Activated B cell treated with CpG ODN at 0.5 μM for 24 hours (primary cell): ENCODE measurements at regions not wholly inside any gene's neighbourhood (a gene's known extent, or its start where the extent isn't known, plus 50 kb on each side); places are given as distances from the start of the nearest gene placed in this dataset.

Experiments
- ATAC-seq: fragments of 200-7000 bp; cut with Tn5 transposase; one replicate; pipeline ENCODE4 v1.10.0; 2021; ENCODE audit warnings: low read depth, mild to moderate bottlenecking, moderate library complexity
- CTCF ChIA-PET: fragments of 350-600 bp; sonication (Branson Sonifier 250); formaldehyde crosslinking; loops from one replicate; lab custom pipeline; 2021; ENCODE audit warnings: antibody characterized with exemption; lab: Charles Lee
- POLR2A ChIA-PET: fragments of 350-600 bp; sonication (Branson Sonifier 250); formaldehyde crosslinking; loops from one replicate; lab custom pipeline; 2021; ENCODE audit warnings: antibody characterized with exemption; lab: Charles Lee
- DNase-seq: peaks from one replicate; pipeline ENCODE4 v3.0.0; 2022
- H3K27ac Mint-ChIP-seq: one replicate; pipeline ENCODE4 v1.8.0; 2020; ENCODE audit warnings: mixed read lengths
- H3K27me3 Mint-ChIP-seq: one replicate; pipeline ENCODE4 v1.8.0; 2021; ENCODE audit warnings: mixed read lengths
- H3K36me3 Mint-ChIP-seq: one replicate; pipeline ENCODE4 v1.8.0; 2021; ENCODE audit warnings: low read depth, mixed read lengths
- H3K4me1 Mint-ChIP-seq: one replicate; pipeline ENCODE4 v1.8.0; 2021; ENCODE audit warnings: mixed read lengths
- H3K4me3 Mint-ChIP-seq: one replicate; pipeline ENCODE4 v1.8.0; 2020; ENCODE audit warnings: mild to moderate bottlenecking, mixed read lengths
- H3K9me3 Mint-ChIP-seq: one replicate; pipeline ENCODE4 v1.8.0; 2020; ENCODE audit warnings: mixed read lengths
- intact Hi-C: fragments of 100-400 bp; cut with micrococcal nuclease; formaldehyde crosslinking; loops from one replicate; pipeline ENCODE4 v1.15.1; 2024
- TF ChIP-seq, protein P1 (sequence below): fragments of 200-600 bp; IDR thresholded peaks from one replicate; pipeline ENCODE4 v1.8.0; 2022; ENCODE audit warnings: antibody characterized with exemption, mild to moderate bottlenecking

DNA sequence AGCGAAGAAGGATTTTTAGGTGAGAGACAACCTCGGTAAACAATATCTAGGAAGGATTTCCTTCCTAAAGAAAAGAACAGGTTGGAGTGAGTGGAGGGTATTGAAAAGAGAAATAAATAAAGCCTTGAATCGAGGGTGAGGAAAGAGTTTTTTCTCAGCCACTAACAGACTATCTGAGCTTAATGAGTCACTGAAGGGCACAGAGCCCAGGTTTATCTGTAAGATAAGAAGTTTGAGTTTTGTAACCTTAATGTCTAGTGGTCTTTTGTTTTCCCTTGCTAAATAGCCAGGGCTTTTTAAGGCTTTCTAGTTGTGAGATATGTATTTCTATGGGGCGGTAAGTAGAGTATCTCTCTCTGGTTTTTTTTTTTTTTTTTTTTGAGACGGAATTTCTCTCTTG, 394.5 kb upstream of the KIRREL3 start:
- no peak overlapping the region for H3K4me3 Mint-ChIP-seq
- ChIA-PET POLR2A (no interaction called here), CTCF (no interaction called here)
- TF ChIP-seq, protein P1, sequence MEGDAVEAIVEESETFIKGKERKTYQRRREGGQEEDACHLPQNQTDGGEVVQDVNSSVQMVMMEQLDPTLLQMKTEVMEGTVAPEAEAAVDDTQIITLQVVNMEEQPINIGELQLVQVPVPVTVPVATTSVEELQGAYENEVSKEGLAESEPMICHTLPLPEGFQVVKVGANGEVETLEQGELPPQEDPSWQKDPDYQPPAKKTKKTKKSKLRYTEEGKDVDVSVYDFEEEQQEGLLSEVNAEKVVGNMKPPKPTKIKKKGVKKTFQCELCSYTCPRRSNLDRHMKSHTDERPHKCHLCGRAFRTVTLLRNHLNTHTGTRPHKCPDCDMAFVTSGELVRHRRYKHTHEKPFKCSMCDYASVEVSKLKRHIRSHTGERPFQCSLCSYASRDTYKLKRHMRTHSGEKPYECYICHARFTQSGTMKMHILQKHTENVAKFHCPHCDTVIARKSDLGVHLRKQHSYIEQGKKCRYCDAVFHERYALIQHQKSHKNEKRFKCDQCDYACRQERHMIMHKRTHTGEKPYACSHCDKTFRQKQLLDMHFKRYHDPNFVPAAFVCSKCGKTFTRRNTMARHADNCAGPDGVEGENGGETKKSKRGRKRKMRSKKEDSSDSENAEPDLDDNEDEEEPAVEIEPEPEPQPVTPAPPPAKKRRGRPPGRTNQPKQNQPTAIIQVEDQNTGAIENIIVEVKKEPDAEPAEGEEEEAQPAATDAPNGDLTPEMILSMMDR: no peak
- H3K27ac Mint-ChIP-seq: no peak overlapping the region
- no peaks in the 10 kb centered on the region for H3K36me3 Mint-ChIP-seq
- H3K27me3 Mint-ChIP-seq: peaks cover 3% of the 10 kb centered on the region
- ATAC-seq: no peak
- intact Hi-C loops: no loop called here
- peaks cover 2% of the 10 kb centered on the region for H3K9me3 Mint-ChIP-seq
- no peak for DNase-seq
- H3K4me1 Mint-ChIP-seq: no peaks in the 10 kb centered on the region

DNA sequence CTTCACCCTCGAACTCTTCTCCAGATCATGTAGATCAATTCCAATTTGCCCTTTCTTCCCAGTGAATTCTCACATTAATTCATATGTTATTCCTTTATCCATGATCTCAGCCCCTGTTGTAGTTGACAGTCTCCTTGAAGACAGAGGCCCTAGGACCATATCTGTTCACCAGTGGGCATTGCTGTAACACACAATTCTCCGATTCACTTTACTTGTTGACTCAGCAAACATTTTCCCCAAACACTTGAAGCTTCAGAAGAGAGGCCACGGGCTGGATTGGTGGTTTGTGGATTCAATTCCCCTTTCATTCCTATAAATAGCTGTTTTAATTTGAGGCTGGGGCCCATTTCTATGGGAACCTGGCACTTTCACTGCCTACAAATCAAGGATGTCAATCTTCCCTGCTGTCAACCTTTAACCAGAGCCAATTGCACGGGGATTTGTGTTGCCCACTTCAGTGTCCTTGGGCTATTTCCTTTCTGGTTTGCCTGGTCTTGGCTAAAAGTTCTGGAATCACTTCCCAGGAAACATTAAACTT, 393.0 kb upstream of the KIRREL3 start:
- TF ChIP-seq, protein P1: no peak
- no peak for ATAC-seq
- CTCF ChIA-PET: no interaction called here
- DNase-seq: no peak
- no peak overlapping the region for H3K27ac Mint-ChIP-seq
- H3K4me1 Mint-ChIP-seq: no peaks in the 10 kb centered on the region
- H3K27me3 Mint-ChIP-seq: peaks cover 3% of the 10 kb centered on the region
- no peaks in the 10 kb centered on the region for H3K36me3 Mint-ChIP-seq
- intact Hi-C loops: no loop called here
- POLR2A ChIA-PET: no interaction called here
- H3K4me3 Mint-ChIP-seq: no peak overlapping the region
- peaks cover 2% of the 10 kb centered on the region for H3K9me3 Mint-ChIP-seq

DNA sequence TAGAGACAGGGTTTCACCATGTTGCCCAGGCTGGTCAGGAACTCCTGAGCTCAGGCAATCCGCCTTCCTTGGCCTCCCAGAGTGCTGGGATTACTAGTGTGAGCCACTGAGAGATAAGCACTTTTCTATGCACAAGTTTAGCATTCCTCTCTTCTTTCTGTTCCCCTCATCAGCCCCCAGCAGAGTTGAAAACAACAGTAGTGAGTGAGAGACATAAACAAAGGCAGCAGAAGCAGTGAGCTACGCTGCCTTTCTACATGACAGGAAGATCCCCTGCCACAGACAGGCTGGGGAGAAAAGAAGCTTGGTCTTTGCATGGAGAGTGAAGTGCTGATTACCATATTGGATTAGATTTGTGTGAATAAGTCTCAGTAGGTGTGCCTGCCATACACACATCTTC, 392.0 kb upstream of the KIRREL3 start:
- Mint-ChIP-seq H3K27me3 (peaks cover 3% of the 10 kb centered on the region), H3K4me3 (no peak overlapping the region), H3K4me1 (no peaks in the 10 kb centered on the region), H3K36me3 (no peaks in the 10 kb centered on the region), H3K27ac (no peak overlapping the region), H3K9me3 (no peaks in the 10 kb centered on the region)
- DNase-seq: no peak
- ATAC-seq: no peak
- ChIA-PET POLR2A (no interaction called here), CTCF (no interaction called here)
- intact Hi-C loops: no loop called here
- TF ChIP-seq, protein P1: no peak

DNA sequence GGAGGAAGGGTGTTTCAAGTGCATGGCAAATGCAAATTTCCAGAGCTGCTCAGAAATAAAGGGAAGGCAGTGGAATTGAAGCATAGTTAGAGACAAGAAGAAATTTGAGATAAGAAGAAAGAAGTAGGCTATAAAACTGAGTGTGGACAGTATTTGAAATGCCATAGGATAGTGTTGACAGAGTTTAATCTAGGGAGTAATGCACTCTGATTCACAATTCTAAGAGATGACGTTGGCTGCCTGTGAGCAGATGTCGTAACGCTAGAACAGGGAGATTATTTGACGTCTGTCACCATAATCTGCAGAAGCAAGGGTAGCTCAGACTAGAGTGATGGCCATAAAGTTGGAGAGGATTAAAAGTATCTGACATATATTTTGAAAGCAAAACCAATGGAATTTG, 389.9 kb upstream of the KIRREL3 start:
- no peaks in the 10 kb centered on the region for H3K4me1 Mint-ChIP-seq

DNA sequence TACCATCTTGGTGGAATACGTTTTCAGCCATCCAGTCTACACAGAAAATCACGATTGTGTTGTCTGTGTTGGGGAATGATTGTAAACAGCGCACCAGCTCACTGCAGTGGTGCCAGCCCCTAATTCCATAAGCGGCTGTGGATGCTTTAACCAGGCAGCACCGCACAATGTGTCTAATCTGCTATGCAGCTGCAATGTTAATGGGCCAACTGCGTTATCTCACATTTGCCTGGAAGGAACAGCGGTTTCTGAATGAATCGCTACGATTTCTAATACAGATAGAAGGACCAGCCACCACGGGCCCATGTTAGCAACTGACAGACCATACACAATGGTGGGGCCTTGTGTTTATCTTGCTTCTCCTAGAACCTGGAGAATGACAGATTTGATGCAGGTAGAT, 384.5 kb upstream of the KIRREL3 start:
- no peak overlapping the region for H3K27ac Mint-ChIP-seq
- DNase-seq (no peak), ATAC-seq (no peak)
- no peaks in the 10 kb centered on the region for H3K27me3 Mint-ChIP-seq
- H3K4me3 Mint-ChIP-seq: no peak overlapping the region
- ChIA-PET CTCF (no interaction called here), POLR2A (no interaction called here)
- TF ChIP-seq, protein P1: no peak
- no peaks in the 10 kb centered on the region for H3K4me1 Mint-ChIP-seq
- no peaks in the 10 kb centered on the region for H3K36me3 Mint-ChIP-seq
- no peaks in the 10 kb centered on the region for H3K9me3 Mint-ChIP-seq
- intact Hi-C loops: no loop called here

More for the DNA sequence above, 389.9 kb upstream of the KIRREL3 start:
- POLR2A ChIA-PET: no interaction called here
- no peaks in the 10 kb centered on the region for H3K9me3 Mint-ChIP-seq
- H3K4me3 Mint-ChIP-seq: no peak overlapping the region
- no peak overlapping the region for H3K27ac Mint-ChIP-seq
- H3K27me3 Mint-ChIP-seq: no peaks in the 10 kb centered on the region
- no peak for ATAC-seq
- no peak for DNase-seq
- intact Hi-C loops: no loop called here
- no peaks in the 10 kb centered on the region for H3K36me3 Mint-ChIP-seq
- CTCF ChIA-PET: no interaction called here
- TF ChIP-seq, protein P1: no peak
